ENCODE measurements at regions not wholly inside any gene's neighbourhood (a gene's known extent, or its start where the extent isn't known, plus 50 kb on each side); places are given as distances from the start of the nearest gene placed in this dataset.

- H3K27ac ChIP-seq = no peak overlapping the region
- no peak overlapping the region for H3K4me3 ChIP-seq
- ATAC-seq = no peak
- no peak for TF ChIP-seq CTCF (IDR thresholded peaks at IDR 0.05)
- no peak for TF ChIP-seq EP300 (IDR thresholded peaks at IDR 0.05)
- TF ChIP-seq POLR2A (IDR thresholded peaks at IDR 0.05) = no peak
- TF ChIP-seq POLR2AphosphoS5 (IDR thresholded peaks at IDR 0.05) = no peak
- 25 to 50% methylated on average over 1 of the region's 1 CpG for WGBS, 2 donors (ENCODE audit: low coverage in 1 of 2)
- no peaks in the 10 kb centered on the region for H3K9me3 ChIP-seq
- H3K4me1 ChIP-seq = no peaks in the 10 kb centered on the region
- H3K27me3 ChIP-seq = no peaks in the 10 kb centered on the region
- no peaks in the 10 kb centered on the region for H3K36me3 ChIP-seq
Measured at GRCh38 chr4:134591326-134591725, 389.7 kb upstream of the PABPC4L start.

- ATAC-seq = no peak
- Histone ChIP-seq H3K27me3 (no peaks in the 10 kb centered on the region), H3K4me1 (no peaks in the 10 kb centered on the region), H3K4me3 (no peak overlapping the region), H3K36me3 (no peaks in the 10 kb centered on the region), H3K9me3 (no peaks in the 10 kb centered on the region), H3K27ac (no peak overlapping the region)
- TF ChIP-seq EP300 (IDR thresholded peaks at IDR 0.05) = no peak
- TF ChIP-seq POLR2AphosphoS5 (IDR thresholded peaks at IDR 0.05) = no peak
- TF ChIP-seq POLR2A (IDR thresholded peaks at IDR 0.05) = no peak
- 72 to 77% methylated on average over 5 of the region's 5 CpGs for WGBS, 2 donors (ENCODE audit: low coverage in 1 of 2)
Measured at GRCh38 chr4:134585972-134586371, 384.4 kb upstream of the PABPC4L start.

- Histone ChIP-seq H3K4me3 (no peak overlapping the region), H3K4me1 (no peaks in the 10 kb centered on the region), H3K27me3 (no peaks in the 10 kb centered on the region), H3K9me3 (no peaks in the 10 kb centered on the region), H3K27ac (no peak overlapping the region), H3K36me3 (no peaks in the 10 kb centered on the region)
- no peak for ATAC-seq
- TF ChIP-seq POLR2AphosphoS5 (IDR thresholded peaks at IDR 0.05) = no peak
- TF ChIP-seq POLR2A (IDR thresholded peaks at IDR 0.05) = no peak
- no peak for TF ChIP-seq CTCF (IDR thresholded peaks at IDR 0.05)
- no peak for TF ChIP-seq EP300 (IDR thresholded peaks at IDR 0.05)
- WGBS, 2 donors (ENCODE audit: low coverage in 1 of 2) = 63 to 100% methylated on average over 1 of the region's 1 CpG
Measured at GRCh38 chr4:134567461-134567860, 365.9 kb upstream of the PABPC4L start.

GRCh38 chr4:134560728-134561127, 359.1 kb upstream of the PABPC4L start:
- 39 to 42% methylated on average over 3 of the region's 3 CpGs for WGBS, 2 donors (ENCODE audit: low coverage in 1 of 2)

GRCh38 chr4:134552063-134552462, 350.5 kb upstream of the PABPC4L start:
- no peak overlapping the region for H3K27ac ChIP-seq
- no peaks in the 10 kb centered on the region for H3K4me1 ChIP-seq
- 36 to 57% methylated on average over 1 of the region's 1 CpG for WGBS, 2 donors (ENCODE audit: low coverage in 1 of 2)
- no peaks in the 10 kb centered on the region for H3K27me3 ChIP-seq
- TF ChIP-seq CTCF (IDR thresholded peaks at IDR 0.05) (no peak), POLR2AphosphoS5 (IDR thresholded peaks at IDR 0.05) (no peak)
- no peak overlapping the region for H3K4me3 ChIP-seq
- H3K9me3 ChIP-seq = peaks cover 0 to 25% (median 0%) of the 10 kb centered on the region in 3 donors
- no peaks in the 10 kb centered on the region for H3K36me3 ChIP-seq
- ATAC-seq = no peak

More at GRCh38 chr4:134560728-134561127, 359.1 kb upstream of the PABPC4L start:
- Histone ChIP-seq H3K4me3 (no peak overlapping the region), H3K27ac (no peak overlapping the region), H3K27me3 (no peaks in the 10 kb centered on the region), H3K9me3 (no peaks in the 10 kb centered on the region), H3K36me3 (no peaks in the 10 kb centered on the region), H3K4me1 (no peaks in the 10 kb centered on the region)
- no peak for TF ChIP-seq POLR2A (IDR thresholded peaks at IDR 0.05)
- TF ChIP-seq EP300 (IDR thresholded peaks at IDR 0.05) = no peak
- TF ChIP-seq CTCF (IDR thresholded peaks at IDR 0.05) = no peak
- TF ChIP-seq POLR2AphosphoS5 (IDR thresholded peaks at IDR 0.05) = no peak
- no peak for ATAC-seq

Measured in gastroesophageal sphincter (tissue), 4 donors.